Left ventricle myocardium inferior (tissue), 1 donor: ENCODE measurements at regions not wholly inside any gene's neighbourhood (a gene's known extent, or its start where the extent isn't known, plus 50 kb on each side); places are given as distances from the start of the nearest gene placed in this dataset.

Experiments
- DNase-seq: peaks from one replicate; pipeline ENCODE4 v3.0.0-alpha.2; 2020
- H3K27ac ChIP-seq: fragments of 200-600 bp; replicated peaks from 2 replicates; pipeline ENCODE4 v1.8.0; 2021
- H3K27me3 ChIP-seq: fragments of 200-600 bp; 2 replicates; pipeline ENCODE4 v1.8.0; 2021; ENCODE audit warnings: low read depth
- H3K36me3 ChIP-seq: fragments of 200-600 bp; 2 replicates; pipeline ENCODE4 v1.8.0; 2021
- H3K4me1 ChIP-seq: fragments of 200-600 bp; 2 replicates; pipeline ENCODE4 v1.8.0; 2021
- H3K4me3 ChIP-seq: fragments of 200-600 bp; 2 replicates; pipeline ENCODE4 v1.8.0; 2021; ENCODE audit warnings: mild to moderate bottlenecking, moderate library complexity
- H3K9me3 ChIP-seq: fragments of 200-600 bp; replicated peaks from 2 replicates; pipeline ENCODE4 v1.8.0; 2021
- CTCF ChIP-seq: fragments of 200-600 bp; IDR thresholded peaks from 2 replicates; pipeline ENCODE4 v1.8.0; 2021; ENCODE audit warnings: antibody characterized with exemption, mild to moderate bottlenecking, borderline replicate concordance
- intact Hi-C: fragments of 100-400 bp; cut with micrococcal nuclease; formaldehyde crosslinking; loops from one replicate; pipeline ENCODE4 v1.11.0; 2022
- donor health status: DM: no; HTN: yes; CAD: no; lungs with severe emphysema.

GRCh38 chr22:48554893-48555572 is 1272.6 kb downstream of the BRD1 start:
- no peak for DNase-seq

GRCh38 chr22:48553694-48554308 is 1273.9 kb downstream of the BRD1 start:
- no peaks in the 10 kb centered on the region for H3K9me3 ChIP-seq
- H3K4me3 ChIP-seq: no peak overlapping the region
- H3K27me3 ChIP-seq: peaks cover 93% of the 10 kb centered on the region
- no peak overlapping the region for H3K27ac ChIP-seq
- intact Hi-C loops: no loop called here
- DNase-seq: no peak
- no peaks in the 10 kb centered on the region for H3K4me1 ChIP-seq
- no peaks in the 10 kb centered on the region for H3K36me3 ChIP-seq
- no peak for TF ChIP-seq CTCF

More at GRCh38 chr22:48554893-48555572, 1272.6 kb downstream of the BRD1 start:
- Histone ChIP-seq H3K27ac (no peak overlapping the region), H3K4me3 (no peak overlapping the region), H3K27me3 (peaks cover 92% of the 10 kb centered on the region), H3K9me3 (no peaks in the 10 kb centered on the region), H3K36me3 (no peaks in the 10 kb centered on the region), H3K4me1 (no peaks in the 10 kb centered on the region)
- no peak for TF ChIP-seq CTCF
- intact Hi-C loops: no loop called here

GRCh38 chr22:48553119-48553518 is 1274.6 kb downstream of the BRD1 start:
- no peaks in the 10 kb centered on the region for H3K4me1 ChIP-seq
- peaks cover 95% of the 10 kb centered on the region for H3K27me3 ChIP-seq
- H3K27ac ChIP-seq: no peak overlapping the region
- no peaks in the 10 kb centered on the region for H3K9me3 ChIP-seq
- DNase-seq: no peak
- H3K36me3 ChIP-seq: no peaks in the 10 kb centered on the region
- no peak for TF ChIP-seq CTCF
- intact Hi-C loops: no loop called here
- no peak overlapping the region for H3K4me3 ChIP-seq

- H3K4me3 ChIP-seq: no peak overlapping the region
- intact Hi-C loops: no loop called here
- no peak for DNase-seq
- no peak overlapping the region for H3K27ac ChIP-seq
- H3K4me1 ChIP-seq: no peaks in the 10 kb centered on the region
- H3K36me3 ChIP-seq: no peaks in the 10 kb centered on the region
- H3K27me3 ChIP-seq: peaks cover 88% of the 10 kb centered on the region
- H3K9me3 ChIP-seq: no peaks in the 10 kb centered on the region
- no peak for TF ChIP-seq CTCF
Measured at GRCh38 chr22:48551716-48552268, 1275.9 kb downstream of the BRD1 start.

- H3K36me3 ChIP-seq: no peaks in the 10 kb centered on the region
- no peak overlapping the region for H3K4me3 ChIP-seq
- DNase-seq: no peak
- peaks cover 84% of the 10 kb centered on the region for H3K27me3 ChIP-seq
- H3K4me1 ChIP-seq: no peaks in the 10 kb centered on the region
- intact Hi-C loops: no loop called here
- no peak overlapping the region for H3K27ac ChIP-seq
- H3K9me3 ChIP-seq: no peaks in the 10 kb centered on the region
- TF ChIP-seq CTCF: no peak
Measured at GRCh38 chr22:48551061-48551460, 1276.6 kb downstream of the BRD1 start.
